ENCODE measurements at regions not wholly inside any gene's neighbourhood (a gene's known extent, or its start where the extent isn't known, plus 50 kb on each side); places are given as distances from the start of the nearest gene placed in this dataset.
"Not testable (repeated sequence)": the region's sequence is repeated elsewhere in the genome, so short reads cannot be mapped to it uniquely, and the experiment has no call there.

DNA sequence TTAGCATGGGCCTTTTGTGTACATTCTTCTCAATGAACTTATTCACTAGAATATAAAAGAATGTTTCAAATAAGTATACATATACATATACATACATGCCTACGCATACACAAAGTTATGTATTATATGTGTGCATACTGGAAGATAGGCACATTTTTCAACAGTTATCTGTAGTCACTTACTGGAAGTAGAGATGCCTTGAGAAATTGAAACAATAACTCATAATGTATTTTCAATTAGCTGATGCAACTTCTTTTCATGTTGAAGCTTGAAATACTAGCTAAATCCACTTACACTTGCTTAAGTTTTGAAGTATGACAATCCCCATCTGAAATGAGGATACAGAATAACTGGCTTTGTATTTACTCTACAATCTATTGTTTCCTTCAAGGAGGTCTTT is 469.0 kb upstream of the PTGER4 start:
- no peak for DNase-seq

- no peak for DNase-seq
These were observed 473.7 kb upstream of the PTGER4 start for GRCh38 chr5:40206030-40206429.

DNA sequence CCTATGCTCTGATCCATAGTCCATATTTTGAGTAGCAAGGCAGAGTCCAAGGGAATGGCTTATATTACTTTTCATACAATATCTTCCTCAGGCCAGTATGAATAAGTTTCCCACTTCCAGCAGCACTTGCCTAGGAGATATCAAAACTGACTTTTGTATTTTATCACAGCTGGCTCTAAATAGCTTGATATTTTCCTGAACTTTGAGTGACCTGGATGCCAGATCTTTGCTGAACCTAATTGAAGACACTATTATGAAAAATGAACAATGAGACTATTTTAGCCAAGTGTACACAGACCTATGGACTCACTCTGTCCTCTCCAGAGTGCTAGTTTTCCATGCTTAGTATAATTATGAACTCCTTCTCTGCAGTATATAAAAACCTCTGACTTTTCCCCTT is 475.6 kb upstream of the PTGER4 start:
- DNase-seq = no peak

DNA sequence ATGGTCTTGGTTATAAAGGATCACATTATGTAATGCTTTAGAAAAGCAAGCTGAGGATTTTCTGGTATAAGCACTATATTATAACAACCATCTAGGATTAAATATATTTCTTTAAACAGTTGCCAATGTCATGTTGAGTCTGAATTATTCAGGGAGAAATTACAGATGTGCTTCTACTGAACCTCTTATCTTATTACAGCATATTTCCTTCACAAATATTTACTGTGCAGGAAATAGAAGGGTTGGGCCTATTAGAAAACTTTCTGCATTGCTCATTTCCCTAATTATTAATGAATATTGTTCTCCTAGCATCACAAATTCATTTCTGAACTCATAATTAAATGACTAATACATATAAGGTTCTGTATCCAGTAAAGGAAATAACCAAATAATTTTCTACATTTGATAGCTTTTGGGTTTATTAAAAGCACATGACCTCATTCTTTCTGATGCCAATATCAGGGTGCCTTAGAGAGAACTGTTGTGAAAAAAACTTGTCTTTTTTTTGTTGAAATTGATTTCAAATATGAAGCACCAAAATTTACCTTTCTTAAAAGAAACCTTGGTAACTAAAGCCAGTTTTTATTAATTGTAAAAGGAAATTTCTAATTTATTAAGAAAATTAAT is 476.8 kb upstream of the PTGER4 start:
- no peak for DNase-seq

GRCh38 chr5:40198736-40199135 is 481.0 kb upstream of the PTGER4 start:
- DNase-seq = no peak

DNA sequence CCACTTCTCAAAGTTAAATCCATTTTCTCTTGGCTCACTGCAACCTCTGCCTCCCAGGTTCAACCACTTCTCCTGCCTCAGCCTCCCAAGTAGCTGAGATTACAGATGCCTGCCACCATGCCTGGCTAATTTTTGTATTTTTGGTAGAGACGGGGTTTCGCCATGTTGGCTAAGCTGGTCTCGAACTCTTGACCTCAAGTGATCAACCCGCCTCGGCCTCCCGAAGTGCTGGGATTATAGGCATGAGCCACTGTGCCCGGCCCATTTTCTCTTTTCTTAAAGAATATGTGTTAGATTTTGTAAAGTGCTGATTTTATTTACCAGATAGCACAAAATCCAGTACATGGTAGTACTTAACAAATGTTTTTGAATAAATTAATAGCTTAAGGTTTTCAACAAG is 484.1 kb upstream of the PTGER4 start:
- DNase-seq = not testable (repeated sequence)

DNA sequence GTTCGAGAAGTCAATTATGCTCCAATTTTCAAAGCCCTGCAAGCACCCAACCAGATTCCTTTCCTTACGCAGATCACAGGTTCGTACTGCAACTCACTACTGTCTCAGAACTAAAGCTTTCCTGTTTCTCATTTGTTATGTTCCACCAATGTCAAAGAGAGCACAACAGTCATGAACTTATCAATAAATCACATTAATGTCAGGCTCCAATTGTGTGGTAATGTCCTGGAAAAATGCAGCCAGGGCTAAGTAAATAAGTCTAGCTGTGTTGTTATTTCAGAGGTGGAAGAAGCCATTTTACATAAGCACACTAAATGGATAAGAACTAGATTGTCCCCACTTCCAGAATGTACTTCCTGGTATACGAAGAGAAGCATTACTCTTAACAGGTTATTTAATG is 488.6 kb upstream of the PTGER4 start:
- no peak for DNase-seq

DNA sequence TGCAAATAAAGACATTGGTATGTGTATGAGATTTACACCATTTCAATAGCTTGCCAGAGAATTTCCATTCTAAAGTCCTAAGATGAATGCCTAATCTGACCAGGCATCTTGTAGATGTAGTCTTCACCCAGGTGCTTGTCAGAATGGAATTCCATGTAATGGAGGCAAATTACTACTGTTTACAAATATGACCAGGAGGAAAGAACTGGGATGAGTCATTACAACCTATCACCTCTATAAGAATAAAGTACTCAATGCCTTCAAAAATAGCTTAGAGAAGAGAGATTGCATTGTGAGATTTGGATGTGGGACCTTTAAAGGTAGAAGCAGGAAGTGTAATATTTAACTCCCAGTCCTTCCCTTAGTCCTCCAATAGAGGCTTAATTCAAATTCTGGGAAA is 507.0 kb upstream of the PTGER4 start:
- DNase-seq = no peak

DNA sequence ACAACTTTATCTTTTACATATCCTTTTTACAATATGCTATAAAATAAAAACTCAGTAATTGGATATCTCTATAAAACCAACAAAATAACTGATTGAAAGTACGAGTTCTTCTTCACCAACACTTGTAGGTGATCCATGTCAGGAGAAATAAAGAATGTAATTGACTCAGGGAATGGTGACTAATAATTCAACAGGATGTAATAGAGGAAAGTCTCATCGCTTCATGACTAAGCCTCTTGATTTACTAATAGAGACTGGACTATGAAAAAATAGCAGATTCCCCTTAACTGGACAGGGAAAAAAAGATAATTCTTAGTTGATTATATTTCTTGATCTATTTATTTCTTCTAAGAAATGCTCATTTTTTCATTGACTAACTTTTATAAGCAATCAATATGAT is 507.7 kb upstream of the PTGER4 start:
- DNase-seq = no peak

- DNase-seq = no peak
These were observed 512.4 kb upstream of the PTGER4 start for GRCh38 chr5:40167283-40167682.

DNA sequence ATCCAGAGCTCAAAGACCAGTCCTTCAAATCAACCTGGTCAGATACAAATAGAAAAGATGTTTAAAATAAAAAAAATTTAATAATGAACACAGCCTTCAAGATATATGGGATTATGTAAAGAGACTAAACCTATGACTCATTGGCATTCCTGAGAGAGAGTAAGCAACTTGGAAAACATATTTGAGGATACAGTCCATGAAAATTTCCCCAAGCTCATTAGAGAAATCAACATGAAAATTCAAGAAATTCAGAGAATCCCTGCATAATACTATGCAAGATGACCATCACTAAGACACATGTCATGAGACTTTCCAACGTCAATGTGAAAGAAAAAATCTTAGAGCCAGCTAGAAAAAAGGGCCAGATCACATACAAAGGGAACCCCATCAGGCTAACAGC is 512.9 kb upstream of the PTGER4 start:
- no peak for DNase-seq

- DNase-seq = no peak
These were observed 513.7 kb upstream of the PTGER4 start for GRCh38 chr5:40165789-40166728.

DNA sequence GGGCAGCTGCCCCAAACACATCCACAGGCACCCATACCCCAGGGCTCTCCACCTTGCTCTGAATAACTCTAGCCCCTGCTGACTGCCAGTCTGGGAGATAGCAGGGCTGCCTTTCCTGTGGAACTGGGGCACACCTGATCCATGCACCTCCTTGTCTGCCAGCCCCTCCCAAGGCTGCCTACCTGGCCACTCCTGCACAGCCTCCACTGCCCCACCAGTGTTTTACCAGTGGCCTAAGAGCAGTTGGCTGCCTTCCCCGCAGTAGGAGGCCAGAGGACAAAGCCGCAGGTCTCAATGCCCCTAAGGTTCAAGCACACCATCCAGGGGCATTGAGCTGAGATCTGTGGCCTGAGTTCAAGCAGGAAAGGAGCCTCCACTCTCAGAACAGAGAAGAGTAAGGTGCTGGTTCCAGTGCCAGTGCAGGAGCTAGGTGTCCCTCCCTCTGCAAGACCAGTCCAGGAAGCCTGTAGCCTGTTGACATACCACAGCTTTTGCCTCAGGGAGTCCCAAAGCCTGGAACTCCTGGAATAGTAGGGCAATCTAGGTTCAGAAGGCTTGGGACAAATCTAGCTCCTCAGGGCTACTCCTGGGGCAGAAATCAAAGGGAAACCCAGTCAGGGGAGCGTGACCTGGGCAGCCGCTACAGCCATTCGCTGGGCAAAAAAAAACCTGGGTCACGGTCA is 514.5 kb upstream of the PTGER4 start:
- DNase-seq = no peak

GRCh38 chr5:40160435-40160834 is 519.3 kb upstream of the PTGER4 start:
- no peak for DNase-seq

- DNase-seq = no peak
These were observed 525.5 kb upstream of the PTGER4 start for GRCh38 chr5:40154194-40154593.

DNA sequence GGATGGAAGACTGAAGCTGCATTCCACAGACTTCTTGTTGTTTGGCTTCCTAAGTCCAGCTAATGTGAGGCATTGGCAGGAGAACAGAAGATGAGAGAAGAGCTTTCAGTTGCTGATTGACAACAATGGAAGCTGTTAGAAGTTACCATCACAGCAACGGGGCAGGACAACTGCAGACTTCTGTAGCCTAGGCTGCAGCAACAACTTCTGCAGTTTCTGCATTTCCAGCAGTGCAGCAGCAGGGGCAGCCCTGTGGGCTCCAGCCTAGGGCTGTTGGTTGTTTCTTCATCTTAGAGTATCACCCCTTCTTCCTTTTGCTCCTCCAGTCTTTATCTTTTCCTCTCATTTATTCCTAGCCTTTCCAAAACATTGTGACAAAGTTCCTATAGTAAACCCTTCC is 528.8 kb upstream of the PTGER4 start:
- no peak for DNase-seq

DNA sequence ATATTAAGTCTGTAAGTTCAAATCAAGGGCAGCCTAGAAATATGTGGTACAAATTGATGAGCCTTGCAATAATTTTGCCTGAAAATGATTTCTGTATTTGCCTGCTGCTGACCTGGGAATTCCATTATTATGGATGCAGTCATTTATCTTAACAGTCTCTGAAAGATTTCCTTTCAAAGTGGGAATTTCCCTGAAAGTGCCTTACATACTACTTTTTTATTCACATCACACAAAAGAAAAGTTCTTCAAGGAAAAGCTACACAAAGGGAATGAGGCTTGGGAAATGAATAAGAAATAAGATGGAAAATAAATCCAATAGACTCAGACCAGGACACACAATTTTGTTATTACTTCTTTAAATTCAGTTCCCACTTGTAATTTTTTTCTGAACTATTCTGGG is 537.8 kb upstream of the PTGER4 start:
- no peak for DNase-seq

DNA sequence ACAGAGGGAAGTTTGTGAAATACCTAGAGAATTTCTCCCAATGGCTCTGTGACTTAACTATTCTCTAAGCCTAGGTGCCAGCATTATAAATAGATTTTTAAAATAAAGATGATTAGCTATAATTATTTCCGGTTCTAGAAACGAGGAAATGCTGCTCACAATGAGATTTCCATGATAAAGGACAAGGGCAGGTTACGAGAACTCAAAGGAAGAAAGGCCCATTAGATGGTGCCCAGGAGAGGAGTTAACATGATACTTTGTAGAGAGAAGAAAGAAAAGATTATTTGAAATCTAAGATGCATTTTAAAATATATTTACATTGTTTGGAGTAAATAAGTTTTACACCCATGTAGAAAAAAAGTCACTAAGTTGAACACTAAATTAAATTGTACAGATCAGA is 538.3 kb upstream of the PTGER4 start:
- DNase-seq = no peak

GRCh38 chr5:40137223-40137622 is 542.5 kb upstream of the PTGER4 start:
- no peak for DNase-seq

GRCh38 chr5:40134883-40135520 is 544.7 kb upstream of the PTGER4 start:
- DNase-seq = no peak

- no peak for DNase-seq
These were observed 555.3 kb upstream of the PTGER4 start for GRCh38 chr5:40124367-40124766.

DNA sequence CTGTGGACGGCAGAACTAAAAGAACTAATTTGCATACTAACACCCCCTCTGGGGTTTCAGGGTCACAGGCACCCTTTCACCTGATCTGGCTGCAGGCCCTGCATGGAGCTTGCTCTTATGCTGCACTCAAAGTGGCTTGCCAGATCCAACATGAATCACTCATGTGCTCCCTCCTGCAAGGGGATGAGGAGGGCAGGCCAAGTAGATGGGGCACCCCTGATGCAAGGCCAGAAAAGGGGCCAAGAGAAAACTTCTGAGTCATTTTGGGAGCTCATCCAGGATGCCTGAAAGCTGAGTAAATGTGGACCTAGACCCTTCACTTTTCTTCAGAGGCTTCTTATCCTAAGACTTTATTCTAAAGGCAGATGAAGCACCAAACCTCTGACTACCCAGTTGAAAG is 558.5 kb upstream of the PTGER4 start:
- no peak for DNase-seq

DNA sequence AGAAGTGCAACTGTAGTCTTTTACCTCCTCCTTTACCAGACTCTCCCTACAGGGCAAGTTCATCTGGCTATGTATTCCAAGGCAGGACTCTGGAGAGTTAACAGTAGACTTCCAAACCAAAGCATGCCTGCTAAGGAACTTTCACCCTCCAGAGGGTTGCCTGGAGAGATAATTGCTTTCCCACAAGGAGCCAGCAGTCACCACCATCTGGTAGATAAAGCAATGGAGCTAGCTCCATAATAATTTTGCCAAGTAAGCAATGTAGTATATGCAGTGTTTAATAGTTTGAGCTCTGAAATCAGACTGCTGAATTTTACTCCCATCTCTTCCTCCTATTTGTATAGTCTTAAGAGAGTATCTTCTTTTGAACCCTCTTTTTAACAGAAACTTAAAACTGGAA is 566.8 kb upstream of the PTGER4 start:
- peak; percentile 96 for DNase-seq
